Heart left ventricle (tissue), 13 donors: ENCODE measurements at regions not wholly inside any gene's neighbourhood (a gene's known extent, or its start where the extent isn't known, plus 50 kb on each side); places are given as distances from the start of the nearest gene placed in this dataset.

ENCODE experiments used
- CTCF ChIP-seq, 12 donors: fragments of 200-600 bp; sonication (generic) in 4 of 12; IDR thresholded peaks; one replicate each; pipeline versions ENCODE4 v1.5.0 to v1.8.0; 2018 to 2022; ENCODE audit warnings: antibody characterized with exemption in 12 of 12, mild to moderate bottlenecking in 5 of 12
- POLR2A ChIP-seq, 2 donors: fragments of 450-650 bp; IDR thresholded peaks; one replicate each; pipeline ENCODE4 v1.6.1; 2017; ENCODE audit warnings: antibody characterized with exemption in 2 of 2, mild to moderate bottlenecking in 2 of 2, moderate library complexity in 2 of 2
- donor health status: ischemic (EF 13 %, LVEDD 7.1; RV severe dilation, severe dysfunction).
- donor health status: DM: no; HTN: yes; CAD: no.
- donor health status: DM: no; HTN: no; CAD: no.
- donor health status: ischemic (EF 25% LVEDD 6.9; RV normal size, moderate dysfunction).
- donor health status: ischemic (EF 25% LVEDD 5.7; RV mildly dilated, moderate dysfunction).
- donor health status: ischemic (EF 35%, LVEDD 5.7; RV mildly dilated, moderate dysfunction).
- donor health status: nonischemic (EF 11% LVEDD 7.7; RV severe dilation, severe dysfunction).
- donor health status: DM: yes; HTN: yes; CAD: no.
- donor health status: PGD.
- donor health status: ischemic (EF 29% LVEDD 5.4; RV normal size, mild dysfunction).
- donor health status: nonischemic (EF 23%, LVEDD 6.1; RV moderate dilation, normal function).

- no peak for TF ChIP-seq CTCF (IDR thresholded peaks at IDR 0.05)
- no peak for TF ChIP-seq POLR2A (IDR thresholded peaks at IDR 0.05)
Observed at GRCh38 chr18:60499675-60500074, 127.1 kb upstream of the MC4R start.
